Liver (tissue), 3 donors: ENCODE measurements at regions not wholly inside any gene's neighbourhood (a gene's known extent, or its start where the extent isn't known, plus 50 kb on each side); places are given as distances from the start of the nearest gene placed in this dataset.

Source experiments
- ATF3 ChIP-seq: IDR thresholded peaks from 2 replicates; pipeline ENCODE4 v1.6.1; 2016; ENCODE audit warnings: antibody characterized with exemption
- CTCF ChIP-seq: fragments of 150-350 bp; IDR thresholded peaks from 2 replicates; pipeline ENCODE4 v1.5.1; 2017; ENCODE audit warnings: improper control_type of control experiment, low read depth, low read length; ENCODE audit not compliant: missing input control
- FOXA1 ChIP-seq: IDR thresholded peaks from 2 replicates; pipeline ENCODE4 v1.6.1; 2016; ENCODE audit warnings: antibody characterized with exemption
- JUND ChIP-seq, 2 donors: IDR thresholded peaks; 2 replicates each; pipeline ENCODE4 v1.6.1; 2016; ENCODE audit warnings: antibody characterized with exemption in 2 of 2
- RAD21 ChIP-seq, 2 donors: IDR thresholded peaks; 2 replicates each; pipeline ENCODE4 v1.6.1; 2016; ENCODE audit warnings: antibody characterized with exemption in 2 of 2, mild to moderate bottlenecking in 2 of 2
- REST ChIP-seq: IDR thresholded peaks from 2 replicates; pipeline ENCODE4 v1.6.1; 2016; ENCODE audit warnings: antibody characterized with exemption, mild to moderate bottlenecking
- donor health status: healthy.
- donor health status: healthy.

GRCh38 chr10:78645975-78646374 lies 422.8 kb upstream of the ZMIZ1 start:
- no peak for TF ChIP-seq ATF3
- TF ChIP-seq CTCF, result no peak
- no peak for TF ChIP-seq RAD21 (IDR thresholded peaks at IDR 0.05)
- TF ChIP-seq FOXA1, result no peak
- no peak for TF ChIP-seq REST
- no peak for TF ChIP-seq JUND (IDR thresholded peaks at IDR 0.05)
